ENCODE measurements at regions not wholly inside any gene's neighbourhood (a gene's known extent, or its start where the extent isn't known, plus 50 kb on each side); places are given as distances from the start of the nearest gene placed in this dataset.

- H3K9me3 ChIP-seq, result no peaks in the 10 kb centered on the region
- H3K36me3 ChIP-seq, result no peaks in the 10 kb centered on the region
- H3K4me3 ChIP-seq, result no peak overlapping the region
- no peaks in the 10 kb centered on the region for H3K27me3 ChIP-seq
- 94 to 95% methylated on average over 4 of the region's 4 CpGs for WGBS, 2 donors
- no peak overlapping the region for H3K27ac ChIP-seq
- no peak for TF ChIP-seq POLR2A (IDR thresholded peaks at IDR 0.05)
- TF ChIP-seq CTCF (IDR thresholded peaks at IDR 0.05), result no peak
- TF ChIP-seq EP300 (IDR thresholded peaks at IDR 0.05), result no peak
- DNase-seq (ENCODE audit: low spot score in 2 of 2), result no peak
- peaks cover 0 to 6% (median 0%) of the 10 kb centered on the region in 4 donors for H3K4me1 ChIP-seq
Observed at GRCh38 chr11:130692220-130692619, 224.1 kb downstream of the SNX19 start.

- Histone ChIP-seq H3K27ac (no peak overlapping the region), H3K4me3 (no peak overlapping the region), H3K4me1 (peaks cover 0 to 6% (median 0%) of the 10 kb centered on the region in 4 donors), H3K27me3 (no peaks in the 10 kb centered on the region), H3K36me3 (no peaks in the 10 kb centered on the region), H3K9me3 (no peaks in the 10 kb centered on the region)
- WGBS, 2 donors, result 88 to 95% methylated on average over 5 of the region's 5 CpGs
- DNase-seq (ENCODE audit: low spot score in 2 of 2), result no peak
- no peak for TF ChIP-seq CTCF (IDR thresholded peaks at IDR 0.05)
Observed at GRCh38 chr11:130693543-130693942, 222.7 kb downstream of the SNX19 start.

- Histone ChIP-seq H3K4me1 (peaks cover 0 to 1% (median 0%) of the 10 kb centered on the region in 4 donors), H3K27me3 (no peaks in the 10 kb centered on the region), H3K36me3 (no peaks in the 10 kb centered on the region), H3K27ac (no peak overlapping the region), H3K9me3 (no peaks in the 10 kb centered on the region), H3K4me3 (no peak overlapping the region)
- TF ChIP-seq CTCF (IDR thresholded peaks at IDR 0.05) (no peak), POLR2A (IDR thresholded peaks at IDR 0.05) (no peak), EP300 (IDR thresholded peaks at IDR 0.05) (no peak)
- no peak for DNase-seq (ENCODE audit: low spot score in 2 of 2)
- WGBS, 2 donors, result 88 to 89% methylated on average over 5 of the region's 5 CpGs
Observed at GRCh38 chr11:130694488-130695045, 221.7 kb downstream of the SNX19 start.

GRCh38 chr11:130698174-130698573 is 218.1 kb downstream of the SNX19 start:
- DNase-seq (ENCODE audit: low spot score in 2 of 2), result no peak
- Histone ChIP-seq H3K27me3 (no peaks in the 10 kb centered on the region), H3K27ac (no peak overlapping the region), H3K4me3 (no peak overlapping the region), H3K9me3 (no peaks in the 10 kb centered on the region), H3K4me1 (no peaks in the 10 kb centered on the region), H3K36me3 (no peaks in the 10 kb centered on the region)
- WGBS, 2 donors, result 84 to 91% methylated on average over 10 of the region's 10 CpGs
- TF ChIP-seq EP300 (IDR thresholded peaks at IDR 0.05), result no peak
- TF ChIP-seq CTCF (IDR thresholded peaks at IDR 0.05), result no peak
- TF ChIP-seq POLR2A (IDR thresholded peaks at IDR 0.05), result no peak

GRCh38 chr11:130699561-130699960 is 216.7 kb downstream of the SNX19 start:
- H3K4me1 ChIP-seq, result no peaks in the 10 kb centered on the region
- no peak for DNase-seq (ENCODE audit: low spot score in 2 of 2)
- H3K27ac ChIP-seq, result no peak overlapping the region
- TF ChIP-seq POLR2A (IDR thresholded peaks at IDR 0.05), result no peak
- no peak for TF ChIP-seq CTCF (IDR thresholded peaks at IDR 0.05)
- TF ChIP-seq EP300 (IDR thresholded peaks at IDR 0.05), result no peak
- H3K36me3 ChIP-seq, result no peaks in the 10 kb centered on the region
- no peaks in the 10 kb centered on the region for H3K27me3 ChIP-seq
- 82 to 83% methylated on average over 7 of the region's 7 CpGs for WGBS, 2 donors
- H3K9me3 ChIP-seq, result no peaks in the 10 kb centered on the region
- no peak overlapping the region for H3K4me3 ChIP-seq
